ENCODE measurements at regions not wholly inside any gene's neighbourhood (a gene's known extent, or its start where the extent isn't known, plus 50 kb on each side); places are given as distances from the start of the nearest gene placed in this dataset.
"Not testable (repeated sequence)": the region's sequence is repeated elsewhere in the genome, so short reads cannot be mapped to it uniquely, and the experiment has no call there.

GRCh38 chr6:110545081-110545872 is 68.9 kb upstream of the SLC22A16 start:
- no peak for DNase-seq (ENCODE audit: low read depth)
- H3K4me3 ChIP-seq (ENCODE audit: low read depth, low read length), result no peak overlapping the region
- TF ChIP-seq CTCF (IDR thresholded peaks at IDR 0.05; ENCODE audit: insufficient read depth, low read depth, low read length, missing control alignments), result no peak

DNA sequence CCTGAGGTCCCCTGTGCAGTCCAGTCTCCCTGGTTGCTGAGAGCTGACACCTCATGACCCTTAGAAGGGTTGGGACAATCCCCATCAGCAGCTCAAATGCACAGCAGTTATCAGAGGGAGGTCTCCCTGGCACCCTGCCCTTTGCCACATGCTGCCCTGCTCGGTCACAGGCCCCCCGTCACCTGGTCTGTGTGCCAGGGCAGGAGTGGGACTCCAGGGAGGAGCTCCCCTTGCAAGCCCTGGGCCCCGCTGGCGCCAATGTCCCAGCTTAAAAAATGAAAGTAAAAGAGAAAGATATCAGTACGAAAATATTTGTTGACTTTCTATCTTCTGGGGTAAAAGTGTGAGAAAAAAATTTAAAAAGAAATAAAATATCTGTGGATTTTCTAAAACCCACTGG is 68.1 kb upstream of the SLC22A16 start:
- no peak overlapping the region for H3K4me3 ChIP-seq (ENCODE audit: low read depth, low read length)
- TF ChIP-seq CTCF (IDR thresholded peaks at IDR 0.05; ENCODE audit: insufficient read depth, low read depth, low read length, missing control alignments), result no peak
- no peak for DNase-seq (ENCODE audit: low read depth)

- no peak for DNase-seq (ENCODE audit: low read depth)
- TF ChIP-seq CTCF (IDR thresholded peaks at IDR 0.05; ENCODE audit: insufficient read depth, low read depth, low read length, missing control alignments), result no peak
- H3K4me3 ChIP-seq (ENCODE audit: low read depth, low read length), result no peak overlapping the region
These were observed 66.7 kb upstream of the SLC22A16 start for GRCh38 chr6:110543106-110543505.

DNA sequence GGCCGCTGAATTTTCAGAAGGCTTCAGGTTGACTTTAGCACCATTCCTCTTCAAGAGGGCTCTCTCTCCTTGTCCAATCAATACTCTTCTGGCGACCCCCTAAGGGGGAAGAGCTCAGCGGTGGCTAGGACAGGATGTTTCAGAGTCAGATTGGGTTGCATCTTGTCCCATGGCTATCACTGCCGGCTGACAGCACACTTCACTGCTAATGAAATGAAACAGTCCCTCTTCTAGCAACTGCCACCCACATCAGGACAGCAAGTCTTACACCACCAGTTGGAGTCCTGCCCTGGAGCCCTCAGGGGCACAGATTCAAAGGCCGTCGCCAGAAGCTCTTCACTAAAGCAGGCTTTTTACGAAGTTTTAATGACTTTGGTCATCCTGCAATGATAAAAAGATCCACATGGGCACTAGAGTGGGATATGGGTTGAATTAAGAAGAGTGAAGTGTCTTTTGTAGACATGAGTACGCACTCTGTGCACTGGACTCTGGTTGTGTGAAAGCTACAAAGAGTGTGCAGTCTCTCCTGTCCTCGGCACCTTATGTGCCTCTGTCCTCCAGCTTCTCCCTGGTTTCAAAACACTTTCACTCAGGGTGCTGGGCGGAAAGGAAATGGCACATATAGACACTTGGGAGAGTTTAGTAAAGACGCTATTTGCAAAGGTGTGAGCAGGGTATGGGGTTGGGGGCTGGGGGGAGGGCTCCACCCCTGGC is 66.1 kb upstream of the SLC22A16 start:
- H3K4me3 ChIP-seq (ENCODE audit: low read depth, low read length), result no peak overlapping the region
- no peak for TF ChIP-seq CTCF (IDR thresholded peaks at IDR 0.05; ENCODE audit: insufficient read depth, low read depth, low read length, missing control alignments)
- no peak for DNase-seq (ENCODE audit: low read depth)

DNA sequence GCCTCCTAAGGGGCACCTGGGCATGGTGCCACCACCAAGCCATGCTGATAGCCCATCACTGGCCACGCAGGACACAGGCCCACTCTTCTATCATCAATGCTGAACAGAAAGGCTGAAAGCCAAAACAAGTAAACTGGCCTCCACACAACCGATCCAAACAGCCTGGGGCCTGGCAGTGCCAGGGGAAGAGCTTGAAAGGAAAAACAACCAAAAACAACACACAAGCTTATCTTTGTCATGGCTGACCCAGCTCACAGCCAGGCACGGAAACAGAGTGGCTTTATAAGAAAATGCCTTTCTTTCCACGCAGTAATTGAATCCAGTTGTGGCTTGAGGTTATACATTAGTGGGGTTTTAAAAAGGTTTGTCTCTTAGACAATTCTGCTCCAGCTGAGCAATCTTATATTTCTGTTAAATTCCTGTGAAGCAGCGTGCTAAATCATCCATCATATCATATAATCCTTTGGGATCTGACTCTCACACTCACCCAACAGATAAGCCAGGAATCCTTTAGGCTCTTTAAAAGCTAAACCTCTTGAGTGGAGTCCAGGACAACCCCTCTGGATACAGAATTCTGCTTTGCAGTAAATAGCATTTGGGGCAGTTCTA is 65.4 kb upstream of the SLC22A16 start:
- no peak for TF ChIP-seq CTCF (IDR thresholded peaks at IDR 0.05; ENCODE audit: insufficient read depth, low read depth, low read length, missing control alignments)
- H3K4me3 ChIP-seq (ENCODE audit: low read depth, low read length), result no peak overlapping the region
- DNase-seq (ENCODE audit: low read depth), result no peak

GRCh38 chr6:110539277-110540019 is 63.0 kb upstream of the SLC22A16 start:
- DNase-seq (ENCODE audit: low read depth), result peak; percentile 22
- not testable (repeated sequence) for H3K4me3 ChIP-seq (ENCODE audit: low read depth, low read length)

All from GM12865 (cell line).